IPS-NIHi7 (cell line): ENCODE measurements at regions not wholly inside any gene's neighbourhood (a gene's known extent, or its start where the extent isn't known, plus 50 kb on each side); places are given as distances from the start of the nearest gene placed in this dataset.

Experiments used
- DNase-seq: peaks from one replicate; pipeline ENCODE4 v3.0.0; 2012; ENCODE audit warnings: mixed read lengths; ENCODE audit errors: extremely low spot score

GRCh38 chr5:175805256-175806011 lies 65.9 kb upstream of the CPLX2 start:
- DNase-seq: no peak

GRCh38 chr5:175808711-175809110 lies 62.7 kb upstream of the CPLX2 start:
- no peak for DNase-seq

GRCh38 chr5:175809531-175810121 lies 61.8 kb upstream of the CPLX2 start:
- no peak for DNase-seq

GRCh38 chr5:175810457-175810856 lies 60.9 kb upstream of the CPLX2 start:
- no peak for DNase-seq

- DNase-seq: no peak
These were observed 59.8 kb upstream of the CPLX2 start for GRCh38 chr5:175811589-175811988.

- DNase-seq: no peak
These were observed 57.3 kb upstream of the CPLX2 start for GRCh38 chr5:175813943-175814630.

GRCh38 chr5:175814691-175815090 lies 56.7 kb upstream of the CPLX2 start:
- DNase-seq: no peak

GRCh38 chr5:175815126-175815913 lies 56.1 kb upstream of the CPLX2 start:
- no peak for DNase-seq

GRCh38 chr5:175816348-175816747 lies 55.0 kb upstream of the CPLX2 start:
- DNase-seq: no peak

- no peak for DNase-seq
These were observed 52.3 kb upstream of the CPLX2 start for GRCh38 chr5:175819090-175819425.

- no peak for DNase-seq
These were observed 51.1 kb upstream of the CPLX2 start for GRCh38 chr5:175820230-175820629.
